GM12865 (cell line): ENCODE measurements at regions not wholly inside any gene's neighbourhood (a gene's known extent, or its start where the extent isn't known, plus 50 kb on each side); places are given as distances from the start of the nearest gene placed in this dataset.

ENCODE experiments used
- DNase-seq: peaks from one replicate; pipeline ENCODE4 v3.0.0; 2010; ENCODE audit warnings: low read depth
- H3K4me3 ChIP-seq: 2 replicates; pipeline ENCODE4 v1.5.1; 2011; ENCODE audit warnings: mild to moderate bottlenecking, low read depth, low read length, control low read depth
- CTCF ChIP-seq: IDR thresholded peaks from 2 replicates; pipeline ENCODE4 v1.5.1; 2011; ENCODE audit warnings: low read length, control low read depth, low read depth, inconsistent platforms; ENCODE audit not compliant: insufficient read depth; ENCODE audit errors: missing control alignments

GRCh38 chr14:38090506-38090905 lies 117.2 kb upstream of the SSTR1 start:
- DNase-seq = no peak
- TF ChIP-seq CTCF = no peak

GRCh38 chr14:38098074-38098836 lies 109.4 kb upstream of the SSTR1 start:
- DNase-seq = no peak
- TF ChIP-seq CTCF = no peak
- H3K4me3 ChIP-seq = no peak overlapping the region

More at GRCh38 chr14:38090506-38090905, 117.2 kb upstream of the SSTR1 start:
- H3K4me3 ChIP-seq = no peak overlapping the region

- no peak overlapping the region for H3K4me3 ChIP-seq
- DNase-seq = no peak
- no peak for TF ChIP-seq CTCF
Observed at GRCh38 chr14:38101679-38102078, 106.0 kb upstream of the SSTR1 start.

GRCh38 chr14:38103542-38104225 lies 104.0 kb upstream of the SSTR1 start:
- DNase-seq = no peak
- no peak overlapping the region for H3K4me3 ChIP-seq
- no peak for TF ChIP-seq CTCF

GRCh38 chr14:38105106-38105702 lies 102.5 kb upstream of the SSTR1 start:
- no peak overlapping the region for H3K4me3 ChIP-seq
- no peak for DNase-seq
- no peak for TF ChIP-seq CTCF

- no peak for TF ChIP-seq CTCF
- no peak overlapping the region for H3K4me3 ChIP-seq
- DNase-seq = peak; percentile 7
Observed at GRCh38 chr14:38107216-38107631, 100.5 kb upstream of the SSTR1 start.
